MM.1S (cell line): ENCODE measurements at regions not wholly inside any gene's neighbourhood (a gene's known extent, or its start where the extent isn't known, plus 50 kb on each side); places are given as distances from the start of the nearest gene placed in this dataset.

Source experiments
- EZH2 ChIP-seq: fragments of 300-600 bp; sonication (generic); optimal IDR thresholded peaks from 2 replicates; pipeline ENCODE3; 2017; ENCODE audit warnings: low read depth, mild to moderate bottlenecking, antibody characterized with exemption, low read length, mixed read lengths
- EZH2phosphoT487 ChIP-seq: fragments of 300-600 bp; sonication (generic); IDR thresholded peaks from 2 replicates; pipeline ENCODE4 v1.6.1; 2018; ENCODE audit warnings: antibody characterized with exemption, low read length
- TF ChIP-seq, protein P1 (sequence below): fragments of 300-600 bp; sonication (generic); IDR thresholded peaks from 2 replicates; pipeline ENCODE4 v1.5.1; 2016; ENCODE audit warnings: antibody characterized with exemption, low read length, mixed read lengths

DNA sequence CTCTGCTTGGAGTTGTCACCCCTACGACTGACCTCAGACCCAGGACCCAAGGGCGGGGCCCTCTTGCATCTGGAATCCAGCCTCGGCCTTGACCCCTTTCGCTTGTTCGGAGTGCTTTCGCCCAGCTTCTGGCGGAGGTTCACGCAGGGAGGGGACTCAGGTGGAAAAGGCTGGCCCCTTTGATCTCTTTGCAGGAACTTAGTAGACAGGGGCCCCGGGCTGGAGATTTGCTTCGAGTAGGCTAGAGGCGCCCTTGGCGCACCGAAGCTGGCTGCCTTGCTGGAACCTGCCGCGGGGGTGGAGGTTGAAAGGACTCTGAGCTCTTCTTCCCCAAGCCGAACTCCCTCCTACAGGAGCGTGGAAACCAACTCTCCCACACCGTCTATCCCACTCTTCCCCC, 255.1 kb downstream of the OTUD1 start:
- TF ChIP-seq, protein P1, sequence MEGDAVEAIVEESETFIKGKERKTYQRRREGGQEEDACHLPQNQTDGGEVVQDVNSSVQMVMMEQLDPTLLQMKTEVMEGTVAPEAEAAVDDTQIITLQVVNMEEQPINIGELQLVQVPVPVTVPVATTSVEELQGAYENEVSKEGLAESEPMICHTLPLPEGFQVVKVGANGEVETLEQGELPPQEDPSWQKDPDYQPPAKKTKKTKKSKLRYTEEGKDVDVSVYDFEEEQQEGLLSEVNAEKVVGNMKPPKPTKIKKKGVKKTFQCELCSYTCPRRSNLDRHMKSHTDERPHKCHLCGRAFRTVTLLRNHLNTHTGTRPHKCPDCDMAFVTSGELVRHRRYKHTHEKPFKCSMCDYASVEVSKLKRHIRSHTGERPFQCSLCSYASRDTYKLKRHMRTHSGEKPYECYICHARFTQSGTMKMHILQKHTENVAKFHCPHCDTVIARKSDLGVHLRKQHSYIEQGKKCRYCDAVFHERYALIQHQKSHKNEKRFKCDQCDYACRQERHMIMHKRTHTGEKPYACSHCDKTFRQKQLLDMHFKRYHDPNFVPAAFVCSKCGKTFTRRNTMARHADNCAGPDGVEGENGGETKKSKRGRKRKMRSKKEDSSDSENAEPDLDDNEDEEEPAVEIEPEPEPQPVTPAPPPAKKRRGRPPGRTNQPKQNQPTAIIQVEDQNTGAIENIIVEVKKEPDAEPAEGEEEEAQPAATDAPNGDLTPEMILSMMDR, result no peak
- TF ChIP-seq EZH2, result no peak
- TF ChIP-seq EZH2phosphoT487, result no peak
